HL-60 (cell line): ENCODE measurements at regions not wholly inside any gene's neighbourhood (a gene's known extent, or its start where the extent isn't known, plus 50 kb on each side); places are given as distances from the start of the nearest gene placed in this dataset.

Experiments
- GABPA ChIP-seq: IDR thresholded peaks from 2 replicates; pipeline ENCODE4 v1.6.1; 2012; ENCODE audit warnings: low read depth
- POLR2AphosphoS5 ChIP-seq: IDR thresholded peaks from 2 replicates; pipeline ENCODE4 v1.6.1; 2012; ENCODE audit warnings: low read depth
- REST ChIP-seq: IDR thresholded peaks from 2 replicates; pipeline ENCODE4 v1.6.1; 2012; ENCODE audit warnings: low read depth; ENCODE audit not compliant: insufficient replicate concordance
- SPI1 ChIP-seq: IDR thresholded peaks from 2 replicates; pipeline ENCODE4 v1.6.1; 2012; ENCODE audit warnings: low read depth, mild to moderate bottlenecking, borderline replicate concordance
- TF ChIP-seq, protein P1 (sequence below): IDR thresholded peaks from one replicate; pipeline ENCODE4 v1.5.1; 2011; ENCODE audit warnings: low read length, control low read depth, inconsistent platforms; ENCODE audit not compliant: insufficient read depth

DNA sequence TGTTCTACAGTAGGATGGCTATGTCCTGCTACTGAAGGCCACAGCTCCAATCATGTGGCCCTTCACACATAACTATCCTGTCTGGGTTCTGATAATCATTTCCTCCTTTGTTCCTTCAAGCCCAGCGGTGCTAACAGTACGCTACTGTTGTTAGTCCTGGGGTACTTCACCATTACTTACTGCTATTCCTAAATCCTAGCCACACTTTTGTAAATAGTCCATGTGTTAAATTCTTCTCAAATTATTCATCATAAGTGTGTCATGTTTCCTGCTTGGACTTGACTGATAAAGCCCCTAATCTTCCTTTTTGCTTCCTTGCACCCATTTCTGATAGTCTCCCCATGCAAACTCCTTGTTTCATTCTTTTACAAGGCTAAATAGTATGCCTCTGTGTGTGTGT, 332.6 kb downstream of the FGF13 start:
- TF ChIP-seq GABPA (no peak), REST (no peak), POLR2AphosphoS5 (no peak), SPI1 (no peak)
- TF ChIP-seq, protein P1, sequence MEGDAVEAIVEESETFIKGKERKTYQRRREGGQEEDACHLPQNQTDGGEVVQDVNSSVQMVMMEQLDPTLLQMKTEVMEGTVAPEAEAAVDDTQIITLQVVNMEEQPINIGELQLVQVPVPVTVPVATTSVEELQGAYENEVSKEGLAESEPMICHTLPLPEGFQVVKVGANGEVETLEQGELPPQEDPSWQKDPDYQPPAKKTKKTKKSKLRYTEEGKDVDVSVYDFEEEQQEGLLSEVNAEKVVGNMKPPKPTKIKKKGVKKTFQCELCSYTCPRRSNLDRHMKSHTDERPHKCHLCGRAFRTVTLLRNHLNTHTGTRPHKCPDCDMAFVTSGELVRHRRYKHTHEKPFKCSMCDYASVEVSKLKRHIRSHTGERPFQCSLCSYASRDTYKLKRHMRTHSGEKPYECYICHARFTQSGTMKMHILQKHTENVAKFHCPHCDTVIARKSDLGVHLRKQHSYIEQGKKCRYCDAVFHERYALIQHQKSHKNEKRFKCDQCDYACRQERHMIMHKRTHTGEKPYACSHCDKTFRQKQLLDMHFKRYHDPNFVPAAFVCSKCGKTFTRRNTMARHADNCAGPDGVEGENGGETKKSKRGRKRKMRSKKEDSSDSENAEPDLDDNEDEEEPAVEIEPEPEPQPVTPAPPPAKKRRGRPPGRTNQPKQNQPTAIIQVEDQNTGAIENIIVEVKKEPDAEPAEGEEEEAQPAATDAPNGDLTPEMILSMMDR: no peak
